ENCODE measurements at regions not wholly inside any gene's neighbourhood (a gene's known extent, or its start where the extent isn't known, plus 50 kb on each side); places are given as distances from the start of the nearest gene placed in this dataset.

DNA sequence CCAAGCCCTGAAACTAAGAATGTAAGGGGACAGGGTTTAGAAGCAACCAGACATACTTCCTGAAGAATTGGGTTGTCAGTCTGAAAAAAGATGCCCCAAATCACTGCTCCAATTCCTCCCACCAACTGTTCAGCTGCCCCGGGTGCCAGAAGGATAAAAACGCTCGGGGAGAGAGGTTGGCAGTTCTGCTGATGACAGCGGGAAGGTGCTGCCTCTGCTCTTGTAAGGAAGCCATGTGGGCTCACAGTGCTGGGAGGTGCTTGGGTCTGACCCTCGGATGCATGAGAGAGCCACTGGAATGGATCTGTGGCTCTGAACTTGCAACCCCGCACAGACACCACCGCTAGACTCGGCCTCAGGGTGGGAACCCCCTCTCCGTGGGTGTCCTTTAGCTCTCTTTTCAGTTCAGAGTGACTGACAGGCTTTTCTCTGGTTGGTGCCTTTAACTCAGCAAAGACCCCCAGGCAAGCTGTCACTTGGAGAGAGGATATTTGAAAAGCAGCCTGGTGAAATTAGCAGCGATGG lies 364.8 kb upstream of the RBFOX1 start:
- Histone ChIP-seq H3K9me3 (ENCODE audit: control insufficient read depth, insufficient read depth, low read depth, low read length) (no peaks in the 10 kb centered on the region), H3K4me2 (ENCODE audit: extremely low read depth, insufficient read depth, low read length) (no peak overlapping the region), H2AFZ (ENCODE audit: low read length) (no peak overlapping the region), H4K20me1 (ENCODE audit: control insufficient read depth, extremely low read depth, insufficient read depth, low read length) (no peaks in the 10 kb centered on the region), H3K79me2 (ENCODE audit: control insufficient read depth, insufficient read depth, low read length) (no peaks in the 10 kb centered on the region), H3K4me1 (ENCODE audit: control insufficient read depth, extremely low read depth, insufficient read depth, low read length) (no peaks in the 10 kb centered on the region), H3K9ac (ENCODE audit: insufficient read depth, low read length) (no peak overlapping the region), H3K4me3 (replicated peaks in 1 of 4; ENCODE audit: control extremely low read depth in 1 of 4, insufficient read depth in 1 of 4, low read depth in 3 of 4, low read length in 4 of 4) (no peak overlapping the region), H3K27me3 (ENCODE audit: control insufficient read depth, insufficient read depth, low read length) (no peaks in the 10 kb centered on the region), H3K36me3 (ENCODE audit: control insufficient read depth, insufficient read depth, low read length) (no peaks in the 10 kb centered on the region), H3K27ac (ENCODE audit: insufficient read depth, low read length) (no peak overlapping the region)
- no peak for DNase-seq (ENCODE audit: low read depth in 2 of 2)
- no peak for TF ChIP-seq EZH2 (IDR thresholded peaks at IDR 0.05; ENCODE audit: low read length, missing control alignments)
- TF ChIP-seq, protein P1, sequence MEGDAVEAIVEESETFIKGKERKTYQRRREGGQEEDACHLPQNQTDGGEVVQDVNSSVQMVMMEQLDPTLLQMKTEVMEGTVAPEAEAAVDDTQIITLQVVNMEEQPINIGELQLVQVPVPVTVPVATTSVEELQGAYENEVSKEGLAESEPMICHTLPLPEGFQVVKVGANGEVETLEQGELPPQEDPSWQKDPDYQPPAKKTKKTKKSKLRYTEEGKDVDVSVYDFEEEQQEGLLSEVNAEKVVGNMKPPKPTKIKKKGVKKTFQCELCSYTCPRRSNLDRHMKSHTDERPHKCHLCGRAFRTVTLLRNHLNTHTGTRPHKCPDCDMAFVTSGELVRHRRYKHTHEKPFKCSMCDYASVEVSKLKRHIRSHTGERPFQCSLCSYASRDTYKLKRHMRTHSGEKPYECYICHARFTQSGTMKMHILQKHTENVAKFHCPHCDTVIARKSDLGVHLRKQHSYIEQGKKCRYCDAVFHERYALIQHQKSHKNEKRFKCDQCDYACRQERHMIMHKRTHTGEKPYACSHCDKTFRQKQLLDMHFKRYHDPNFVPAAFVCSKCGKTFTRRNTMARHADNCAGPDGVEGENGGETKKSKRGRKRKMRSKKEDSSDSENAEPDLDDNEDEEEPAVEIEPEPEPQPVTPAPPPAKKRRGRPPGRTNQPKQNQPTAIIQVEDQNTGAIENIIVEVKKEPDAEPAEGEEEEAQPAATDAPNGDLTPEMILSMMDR (conservative IDR thresholded peaks at IDR 0.05 in 1 of 2, IDR thresholded peaks at IDR 0.05 in 1 of 2; ENCODE audit: low read depth in 1 of 2, low read length in 2 of 2), result no peak

DNA sequence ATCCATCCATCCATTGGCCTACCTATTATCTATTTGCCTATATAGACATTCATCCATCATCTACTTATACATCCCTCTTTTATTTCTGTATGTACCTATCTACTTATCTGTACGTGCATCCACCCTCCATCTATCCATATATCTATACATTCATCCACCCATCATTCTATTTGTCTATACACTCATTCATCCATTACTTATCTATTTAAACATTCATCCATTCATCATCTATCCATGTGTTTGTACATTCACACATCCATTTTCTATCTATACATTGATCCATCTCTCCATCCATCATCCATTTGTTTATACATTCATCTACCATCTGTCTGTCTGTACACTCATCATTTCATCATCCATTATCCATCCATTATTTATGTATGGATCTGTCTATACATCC lies 365.7 kb upstream of the RBFOX1 start:
- Histone ChIP-seq H4K20me1 (ENCODE audit: control insufficient read depth, extremely low read depth, insufficient read depth, low read length) (no peaks in the 10 kb centered on the region), H3K4me1 (ENCODE audit: control insufficient read depth, extremely low read depth, insufficient read depth, low read length) (no peaks in the 10 kb centered on the region), H3K9me3 (ENCODE audit: control insufficient read depth, insufficient read depth, low read depth, low read length) (no peaks in the 10 kb centered on the region), H3K9ac (ENCODE audit: insufficient read depth, low read length) (no peak overlapping the region), H3K27me3 (ENCODE audit: control insufficient read depth, insufficient read depth, low read length) (no peaks in the 10 kb centered on the region), H2AFZ (ENCODE audit: low read length) (no peak overlapping the region), H3K27ac (ENCODE audit: insufficient read depth, low read length) (no peak overlapping the region), H3K4me3 (replicated peaks in 1 of 4; ENCODE audit: control extremely low read depth in 1 of 4, insufficient read depth in 1 of 4, low read depth in 3 of 4, low read length in 4 of 4) (no peak overlapping the region), H3K36me3 (ENCODE audit: control insufficient read depth, insufficient read depth, low read length) (no peaks in the 10 kb centered on the region), H3K4me2 (ENCODE audit: extremely low read depth, insufficient read depth, low read length) (no peak overlapping the region), H3K79me2 (ENCODE audit: control insufficient read depth, insufficient read depth, low read length) (no peaks in the 10 kb centered on the region)
- DNase-seq (ENCODE audit: low read depth in 2 of 2), result no peak
- no peak for TF ChIP-seq EZH2 (IDR thresholded peaks at IDR 0.05; ENCODE audit: low read length, missing control alignments)
- TF ChIP-seq, protein P1 (conservative IDR thresholded peaks at IDR 0.05 in 1 of 2, IDR thresholded peaks at IDR 0.05 in 1 of 2; ENCODE audit: low read depth in 1 of 2, low read length in 2 of 2), result no peak

DNA sequence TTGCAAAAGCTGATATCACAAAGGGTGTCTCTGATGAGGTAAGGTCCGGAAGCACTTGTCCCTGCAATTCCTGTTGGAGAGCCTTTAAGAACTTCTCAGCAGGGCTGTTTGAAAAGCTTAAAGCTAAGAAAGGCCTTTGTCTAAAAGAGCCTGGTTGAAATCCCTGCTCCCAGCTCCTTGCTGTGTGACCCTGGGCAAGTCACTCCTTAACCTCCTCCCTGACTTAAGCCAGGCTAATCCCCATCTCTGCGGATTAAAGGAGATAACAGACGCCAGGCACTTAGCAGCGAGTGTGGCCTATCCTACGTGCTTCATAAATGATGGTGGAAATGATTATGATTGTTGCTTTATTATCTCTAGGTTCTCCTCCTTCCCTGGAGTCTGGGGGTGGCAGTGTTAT lies 368.0 kb upstream of the RBFOX1 start:
- no peak overlapping the region for H3K9ac ChIP-seq (ENCODE audit: insufficient read depth, low read length)
- H3K9me3 ChIP-seq (ENCODE audit: control insufficient read depth, insufficient read depth, low read depth, low read length), result no peaks in the 10 kb centered on the region
- H3K4me3 ChIP-seq (replicated peaks in 1 of 4; ENCODE audit: control extremely low read depth in 1 of 4, insufficient read depth in 1 of 4, low read depth in 3 of 4, low read length in 4 of 4), result no peak overlapping the region
- H3K27me3 ChIP-seq (ENCODE audit: control insufficient read depth, insufficient read depth, low read length), result no peaks in the 10 kb centered on the region
- no peak overlapping the region for H2AFZ ChIP-seq (ENCODE audit: low read length)
- H3K4me1 ChIP-seq (ENCODE audit: control insufficient read depth, extremely low read depth, insufficient read depth, low read length), result no peaks in the 10 kb centered on the region
- TF ChIP-seq, protein P1 (conservative IDR thresholded peaks at IDR 0.05 in 1 of 2, IDR thresholded peaks at IDR 0.05 in 1 of 2; ENCODE audit: low read depth in 1 of 2, low read length in 2 of 2), result no peak
- no peak for TF ChIP-seq EZH2 (IDR thresholded peaks at IDR 0.05; ENCODE audit: low read length, missing control alignments)
- no peaks in the 10 kb centered on the region for H3K36me3 ChIP-seq (ENCODE audit: control insufficient read depth, insufficient read depth, low read length)
- no peaks in the 10 kb centered on the region for H4K20me1 ChIP-seq (ENCODE audit: control insufficient read depth, extremely low read depth, insufficient read depth, low read length)
- H3K4me2 ChIP-seq (ENCODE audit: extremely low read depth, insufficient read depth, low read length), result no peak overlapping the region
- no peaks in the 10 kb centered on the region for H3K79me2 ChIP-seq (ENCODE audit: control insufficient read depth, insufficient read depth, low read length)
- DNase-seq (ENCODE audit: low read depth in 2 of 2), result no peak
- H3K27ac ChIP-seq (ENCODE audit: insufficient read depth, low read length), result no peak overlapping the region

All from fibroblast of lung (primary cell).